Peyer's patch (tissue), 4 donors: ENCODE measurements at regions not wholly inside any gene's neighbourhood (a gene's known extent, or its start where the extent isn't known, plus 50 kb on each side); places are given as distances from the start of the nearest gene placed in this dataset.

Experiments
- DNase-seq, 3 donors: peaks; one replicate each; pipeline ENCODE4 v3.0.0-alpha.2; 2017 to 2019
- H3K27ac ChIP-seq, 4 donors: fragments of 200-600 bp; sonication (generic); one replicate each; pipeline ENCODE4 v1.5.1; 2016 to 2019
- H3K27me3 ChIP-seq, 2 donors: fragments of 200-600 bp; sonication (generic); one replicate each; pipeline ENCODE4 v1.5.1; 2019
- H3K36me3 ChIP-seq, 3 donors: fragments of 200-600 bp; sonication (generic); one replicate each; pipeline ENCODE4 v1.5.1; 2016 to 2019
- H3K4me1 ChIP-seq, 4 donors: fragments of 200-600 bp; sonication (generic); one replicate each; pipeline ENCODE4 v1.5.1; 2016 to 2019
- H3K4me3 ChIP-seq, 4 donors: fragments of 200-600 bp; sonication (generic); 1 replicate in 3 of 4; 2 replicates in 1 of 4; pipeline ENCODE4 v1.5.1; 2016 to 2019; ENCODE audit warnings: mild to moderate bottlenecking in 1 of 4
- H3K9me3 ChIP-seq, 4 donors: fragments of 200-600 bp; sonication (generic); one replicate each; pipeline ENCODE4 v1.5.1; 2016 to 2019; ENCODE audit warnings: mild to moderate bottlenecking in 1 of 4
- CTCF ChIP-seq, 6 experiments: fragments of 450-650 bp in 4 of 6; fragments of 200-600 bp in 2 of 6; sonication (generic) in 1 of 6; IDR thresholded peaks; one replicate each; pipeline ENCODE4 v1.5.1; 2017 to 2019; ENCODE audit warnings: antibody characterized with exemption in 6 of 6, mild to moderate bottlenecking in 3 of 6, moderate library complexity in 1 of 6
- POLR2A ChIP-seq, 2 donors: fragments of 450-650 bp; IDR thresholded peaks; one replicate each; pipeline ENCODE4 v1.5.1; 2017; ENCODE audit warnings: antibody characterized with exemption in 2 of 2, mild to moderate bottlenecking in 2 of 2, moderate library complexity in 2 of 2

- Histone ChIP-seq H3K4me3 (no peak overlapping the region), H3K9me3 (no peaks in the 10 kb centered on the region), H3K36me3 (no peaks in the 10 kb centered on the region), H3K27ac (no peak overlapping the region), H3K27me3 (no peaks in the 10 kb centered on the region), H3K4me1 (no peaks in the 10 kb centered on the region)
- DNase-seq: no peak
- TF ChIP-seq POLR2A (IDR thresholded peaks at IDR 0.05) (no peak), CTCF (IDR thresholded peaks at IDR 0.05) (no peak)
These were observed 232.1 kb downstream of the BRD1 start for GRCh38 chr22:49595465-49596078.

- DNase-seq: peak in 1 of 3 donors; percentile 28
- Histone ChIP-seq H3K4me1 (no peaks in the 10 kb centered on the region), H3K36me3 (no peaks in the 10 kb centered on the region), H3K4me3 (no peak overlapping the region), H3K9me3 (no peaks in the 10 kb centered on the region), H3K27ac (no peak overlapping the region), H3K27me3 (no peaks in the 10 kb centered on the region)
- TF ChIP-seq POLR2A (IDR thresholded peaks at IDR 0.05) (no peak), CTCF (IDR thresholded peaks at IDR 0.05) (no peak)
These were observed 233.6 kb downstream of the BRD1 start for GRCh38 chr22:49594078-49594477.

DNA sequence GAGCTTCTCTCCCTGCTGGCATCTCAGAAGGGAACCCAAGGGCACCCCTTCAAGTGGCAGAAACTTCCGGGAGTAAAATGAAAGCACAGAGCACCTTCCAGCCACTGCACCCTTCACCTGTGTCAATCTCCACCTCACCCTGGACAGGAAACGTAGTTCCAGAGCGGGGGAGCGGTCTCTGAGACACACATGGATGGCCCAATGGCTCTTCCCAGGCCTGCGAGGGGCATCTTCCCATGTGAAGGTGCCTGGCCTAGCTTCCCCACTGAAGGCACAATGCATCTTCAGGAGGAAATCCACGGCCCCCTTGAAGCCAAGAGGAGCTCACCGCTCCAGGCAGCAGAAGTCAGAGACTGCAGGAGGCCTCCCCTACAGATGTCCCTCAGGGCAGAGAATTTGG lies 234.2 kb downstream of the BRD1 start:
- no peak overlapping the region for H3K4me3 ChIP-seq
- DNase-seq: peak in 1 of 3 donors; percentile 33
- H3K27ac ChIP-seq: no peak overlapping the region
- no peaks in the 10 kb centered on the region for H3K9me3 ChIP-seq
- no peaks in the 10 kb centered on the region for H3K4me1 ChIP-seq
- no peaks in the 10 kb centered on the region for H3K27me3 ChIP-seq
- TF ChIP-seq POLR2A (IDR thresholded peaks at IDR 0.05) (no peak), CTCF (IDR thresholded peaks at IDR 0.05) (no peak)
- no peaks in the 10 kb centered on the region for H3K36me3 ChIP-seq

- H3K27ac ChIP-seq: no peak overlapping the region
- no peak for TF ChIP-seq POLR2A (IDR thresholded peaks at IDR 0.05)
- TF ChIP-seq CTCF (IDR thresholded peaks at IDR 0.05): no peak
- DNase-seq: peak in 1 of 3 donors; percentile 36
- H3K4me1 ChIP-seq: no peaks in the 10 kb centered on the region
- H3K9me3 ChIP-seq: no peaks in the 10 kb centered on the region
- H3K27me3 ChIP-seq: no peaks in the 10 kb centered on the region
- no peaks in the 10 kb centered on the region for H3K36me3 ChIP-seq
- no peak overlapping the region for H3K4me3 ChIP-seq
These were observed 234.7 kb downstream of the BRD1 start for GRCh38 chr22:49592780-49593501.

GRCh38 chr22:49590851-49591445 lies 236.7 kb downstream of the BRD1 start:
- peak in 1 of 3 donors; percentile 28 for DNase-seq
- Histone ChIP-seq H3K9me3 (no peaks in the 10 kb centered on the region), H3K4me1 (no peaks in the 10 kb centered on the region), H3K27me3 (no peaks in the 10 kb centered on the region), H3K36me3 (no peaks in the 10 kb centered on the region), H3K4me3 (no peak overlapping the region), H3K27ac (no peak overlapping the region)
- TF ChIP-seq POLR2A (IDR thresholded peaks at IDR 0.05): no peak
- no peak for TF ChIP-seq CTCF (IDR thresholded peaks at IDR 0.05)
